KMS-11 (cell line): ENCODE measurements at regions not wholly inside any gene's neighbourhood (a gene's known extent, or its start where the extent isn't known, plus 50 kb on each side); places are given as distances from the start of the nearest gene placed in this dataset.

Experiments used
- H2AFZ ChIP-seq: fragments of 200-600 bp; sonication (generic); 2 replicates; pipeline ENCODE4 v1.6.1; 2016; ENCODE audit warnings: antibody characterized with exemption, mixed run types, low read depth
- H3K27ac ChIP-seq: fragments of 200-600 bp; sonication (generic); 2 replicates; pipeline ENCODE4 v1.6.1; 2016; ENCODE audit warnings: mild to moderate bottlenecking, mixed run types
- H3K27me3 ChIP-seq: fragments of 200-600 bp; sonication (generic); 2 replicates; pipeline ENCODE4 v1.6.1; 2017; ENCODE audit warnings: mild to moderate bottlenecking, low read depth, mixed run types, moderate library complexity; ENCODE audit not compliant: insufficient read depth
- H3K36me3 ChIP-seq: fragments of 200-600 bp; sonication (generic); 2 replicates; pipeline ENCODE4 v1.6.1; 2017; ENCODE audit warnings: mild to moderate bottlenecking, mixed run types; ENCODE audit not compliant: insufficient read depth
- H3K4me1 ChIP-seq: fragments of 200-600 bp; sonication (generic); 2 replicates; pipeline ENCODE4 v1.6.1; 2016; ENCODE audit warnings: mild to moderate bottlenecking, low read depth, mixed run types; ENCODE audit not compliant: poor library complexity, severe bottlenecking
- H3K4me2 ChIP-seq: fragments of 200-600 bp; sonication (generic); 2 replicates; pipeline ENCODE4 v1.7.0; 2016; ENCODE audit warnings: mild to moderate bottlenecking, mixed run types
- H3K4me3 ChIP-seq: fragments of 200-600 bp; sonication (generic); IDR thresholded peaks from 2 replicates; pipeline ENCODE4 v1.6.1; 2017; ENCODE audit warnings: low read depth, low read length, mixed read lengths; ENCODE audit not compliant: insufficient read depth
- H3K79me2 ChIP-seq: fragments of 200-600 bp; sonication (generic); 2 replicates; pipeline ENCODE4 v1.6.1; 2016; ENCODE audit warnings: low read depth, mixed run types; ENCODE audit not compliant: insufficient read depth
- H3K9ac ChIP-seq: fragments of 200-600 bp; sonication (generic); 2 replicates; pipeline ENCODE4 v1.6.1; 2016; ENCODE audit warnings: mild to moderate bottlenecking, mixed run types
- H4K20me1 ChIP-seq: fragments of 200-600 bp; sonication (generic); 2 replicates; pipeline ENCODE4 v1.6.1; 2016; ENCODE audit warnings: mild to moderate bottlenecking, mixed run types; ENCODE audit not compliant: insufficient read depth
- TF ChIP-seq, protein P1 (sequence below): fragments of 200-600 bp; sonication (generic); conservative IDR thresholded peaks from 2 replicates; pipeline ENCODE4 v1.6.1; 2017; ENCODE audit warnings: low read depth, mild to moderate bottlenecking, antibody characterized with exemption, low read length, moderate library complexity, mixed read lengths

- Histone ChIP-seq H3K36me3 (no peaks in the 10 kb centered on the region), H3K4me1 (no peaks in the 10 kb centered on the region), H3K79me2 (no peaks in the 10 kb centered on the region), H3K4me3 (no peak overlapping the region), H3K27me3 (no peaks in the 10 kb centered on the region), H3K9ac (no peak overlapping the region), H3K4me2 (no peak overlapping the region), H3K27ac (no peak overlapping the region), H4K20me1 (no peaks in the 10 kb centered on the region), H2AFZ (no peak overlapping the region)
- TF ChIP-seq, protein P1, sequence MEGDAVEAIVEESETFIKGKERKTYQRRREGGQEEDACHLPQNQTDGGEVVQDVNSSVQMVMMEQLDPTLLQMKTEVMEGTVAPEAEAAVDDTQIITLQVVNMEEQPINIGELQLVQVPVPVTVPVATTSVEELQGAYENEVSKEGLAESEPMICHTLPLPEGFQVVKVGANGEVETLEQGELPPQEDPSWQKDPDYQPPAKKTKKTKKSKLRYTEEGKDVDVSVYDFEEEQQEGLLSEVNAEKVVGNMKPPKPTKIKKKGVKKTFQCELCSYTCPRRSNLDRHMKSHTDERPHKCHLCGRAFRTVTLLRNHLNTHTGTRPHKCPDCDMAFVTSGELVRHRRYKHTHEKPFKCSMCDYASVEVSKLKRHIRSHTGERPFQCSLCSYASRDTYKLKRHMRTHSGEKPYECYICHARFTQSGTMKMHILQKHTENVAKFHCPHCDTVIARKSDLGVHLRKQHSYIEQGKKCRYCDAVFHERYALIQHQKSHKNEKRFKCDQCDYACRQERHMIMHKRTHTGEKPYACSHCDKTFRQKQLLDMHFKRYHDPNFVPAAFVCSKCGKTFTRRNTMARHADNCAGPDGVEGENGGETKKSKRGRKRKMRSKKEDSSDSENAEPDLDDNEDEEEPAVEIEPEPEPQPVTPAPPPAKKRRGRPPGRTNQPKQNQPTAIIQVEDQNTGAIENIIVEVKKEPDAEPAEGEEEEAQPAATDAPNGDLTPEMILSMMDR, result no peak
Measured at GRCh38 chr9:80811656-80812055, 877.7 kb downstream of the TLE1 start.

DNA sequence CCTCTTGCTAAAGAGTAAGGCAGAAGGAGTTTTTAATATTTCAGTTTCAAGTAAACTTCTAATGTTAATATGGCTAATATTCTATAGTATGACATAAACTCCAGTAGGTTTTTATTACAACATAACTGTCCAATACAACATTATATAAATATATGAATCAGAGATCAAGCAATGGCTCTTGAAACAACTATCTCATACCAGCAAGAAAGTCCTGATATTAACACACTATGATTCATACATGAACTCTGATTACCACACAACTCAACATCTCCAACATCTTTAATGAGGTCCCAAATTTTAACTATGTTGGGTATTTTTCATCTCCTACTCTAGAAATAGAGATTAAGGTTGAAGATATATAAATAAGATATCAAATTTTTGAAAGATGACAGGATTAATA is 878.3 kb downstream of the TLE1 start:
- Histone ChIP-seq H3K27me3 (no peaks in the 10 kb centered on the region), H3K4me1 (no peaks in the 10 kb centered on the region), H3K4me3 (no peak overlapping the region), H3K27ac (no peak overlapping the region), H3K9ac (no peak overlapping the region), H4K20me1 (no peaks in the 10 kb centered on the region), H2AFZ (no peak overlapping the region), H3K4me2 (no peak overlapping the region), H3K79me2 (no peaks in the 10 kb centered on the region), H3K36me3 (no peaks in the 10 kb centered on the region)
- TF ChIP-seq, protein P1, result no peak

DNA sequence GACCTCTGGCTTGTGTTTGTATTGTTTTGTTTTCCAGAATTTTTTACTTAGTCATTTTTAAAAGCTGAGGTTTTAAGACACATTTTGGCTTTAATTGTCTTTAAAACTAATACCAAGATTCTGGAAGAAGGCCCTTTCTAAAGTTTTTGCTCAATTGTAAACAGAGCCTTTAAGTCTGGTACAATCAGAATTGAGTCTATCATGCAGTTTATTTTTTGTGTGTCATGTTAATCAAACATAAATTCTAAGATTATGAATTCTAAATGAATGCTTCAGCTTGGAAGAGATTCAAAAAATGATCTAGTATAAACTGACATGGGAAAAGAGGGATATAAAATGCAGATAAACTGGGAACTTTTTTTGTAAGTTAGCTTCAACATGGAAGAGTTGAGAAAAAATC is 882.7 kb downstream of the TLE1 start:
- Histone ChIP-seq H4K20me1 (no peaks in the 10 kb centered on the region), H3K27me3 (no peaks in the 10 kb centered on the region)
- TF ChIP-seq, protein P1, result no peak

GRCh38 chr9:80804873-80805272 is 884.5 kb downstream of the TLE1 start:
- H3K79me2 ChIP-seq, result no peaks in the 10 kb centered on the region
- no peak overlapping the region for H3K4me3 ChIP-seq
- H3K36me3 ChIP-seq, result no peaks in the 10 kb centered on the region
- no peaks in the 10 kb centered on the region for H4K20me1 ChIP-seq
- no peak overlapping the region for H3K4me2 ChIP-seq
- no peaks in the 10 kb centered on the region for H3K4me1 ChIP-seq
- TF ChIP-seq, protein P1, result no peak
- H2AFZ ChIP-seq, result no peak overlapping the region
- H3K27ac ChIP-seq, result no peak overlapping the region
- H3K27me3 ChIP-seq, result no peaks in the 10 kb centered on the region
- no peak overlapping the region for H3K9ac ChIP-seq

More for the DNA sequence above, 882.7 kb downstream of the TLE1 start:
- no peaks in the 10 kb centered on the region for H3K36me3 ChIP-seq
- H3K79me2 ChIP-seq, result no peaks in the 10 kb centered on the region
- no peak overlapping the region for H3K4me3 ChIP-seq
- H3K4me1 ChIP-seq, result no peaks in the 10 kb centered on the region
- no peak overlapping the region for H3K9ac ChIP-seq
- no peak overlapping the region for H3K4me2 ChIP-seq
- H3K27ac ChIP-seq, result no peak overlapping the region
- no peak overlapping the region for H2AFZ ChIP-seq
